ENCODE measurements at regions not wholly inside any gene's neighbourhood (a gene's known extent, or its start where the extent isn't known, plus 50 kb on each side); places are given as distances from the start of the nearest gene placed in this dataset.

DNA sequence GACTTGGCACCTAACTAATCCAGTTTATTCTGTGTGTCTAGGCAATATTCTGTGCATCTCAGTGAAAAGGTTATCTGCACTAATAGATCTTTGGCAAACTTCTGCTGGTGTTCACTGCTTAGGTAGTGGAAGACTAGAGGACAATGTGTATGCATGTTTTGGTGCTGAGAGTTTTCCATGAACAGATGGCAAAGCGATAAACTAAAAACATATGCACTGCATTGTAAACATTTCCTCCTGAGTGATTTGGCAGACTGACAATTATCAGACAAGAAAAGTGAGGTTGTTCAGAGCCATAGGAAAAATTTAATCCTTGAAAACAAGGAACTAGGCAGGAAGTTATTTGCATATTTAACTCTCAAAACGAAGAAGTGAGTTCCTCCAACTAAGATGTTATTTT is 400.4 kb downstream of the ATP23 start:
- TF ChIP-seq, protein P1, sequence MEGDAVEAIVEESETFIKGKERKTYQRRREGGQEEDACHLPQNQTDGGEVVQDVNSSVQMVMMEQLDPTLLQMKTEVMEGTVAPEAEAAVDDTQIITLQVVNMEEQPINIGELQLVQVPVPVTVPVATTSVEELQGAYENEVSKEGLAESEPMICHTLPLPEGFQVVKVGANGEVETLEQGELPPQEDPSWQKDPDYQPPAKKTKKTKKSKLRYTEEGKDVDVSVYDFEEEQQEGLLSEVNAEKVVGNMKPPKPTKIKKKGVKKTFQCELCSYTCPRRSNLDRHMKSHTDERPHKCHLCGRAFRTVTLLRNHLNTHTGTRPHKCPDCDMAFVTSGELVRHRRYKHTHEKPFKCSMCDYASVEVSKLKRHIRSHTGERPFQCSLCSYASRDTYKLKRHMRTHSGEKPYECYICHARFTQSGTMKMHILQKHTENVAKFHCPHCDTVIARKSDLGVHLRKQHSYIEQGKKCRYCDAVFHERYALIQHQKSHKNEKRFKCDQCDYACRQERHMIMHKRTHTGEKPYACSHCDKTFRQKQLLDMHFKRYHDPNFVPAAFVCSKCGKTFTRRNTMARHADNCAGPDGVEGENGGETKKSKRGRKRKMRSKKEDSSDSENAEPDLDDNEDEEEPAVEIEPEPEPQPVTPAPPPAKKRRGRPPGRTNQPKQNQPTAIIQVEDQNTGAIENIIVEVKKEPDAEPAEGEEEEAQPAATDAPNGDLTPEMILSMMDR (IDR thresholded peaks at IDR 0.05): no peak
- no peak for TF ChIP-seq POLR2A (IDR thresholded peaks at IDR 0.05)

Data from esophagus squamous epithelium (tissue), 4 donors.